ENCODE measurements at regions not wholly inside any gene's neighbourhood (a gene's known extent, or its start where the extent isn't known, plus 50 kb on each side); places are given as distances from the start of the nearest gene placed in this dataset.

DNA sequence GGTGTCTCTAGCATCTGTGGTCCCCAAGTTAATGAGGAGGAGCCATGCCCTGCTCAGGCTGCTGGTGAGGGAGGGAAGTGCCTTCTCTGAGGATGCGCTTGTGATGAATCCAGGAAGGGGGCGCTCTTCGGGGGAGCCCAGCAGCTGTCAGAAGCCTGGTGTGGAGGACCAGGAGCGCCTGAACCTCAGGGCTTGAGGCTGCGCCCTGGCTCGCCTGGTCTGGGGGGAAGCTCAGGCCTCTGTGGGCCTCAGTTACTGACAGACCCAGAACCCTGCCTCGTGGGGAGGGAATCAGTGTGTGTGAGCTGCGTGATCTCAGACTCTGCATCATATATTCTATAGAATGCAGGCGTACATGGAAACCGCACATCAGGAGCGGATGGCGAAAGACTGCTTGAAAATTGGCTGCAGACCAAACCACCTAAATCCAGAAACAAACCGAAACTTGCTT, 126.1 kb downstream of the SEC14L1 start:
- no peak for DNase-seq (ENCODE audit: extremely low read depth, low read depth)

DNA sequence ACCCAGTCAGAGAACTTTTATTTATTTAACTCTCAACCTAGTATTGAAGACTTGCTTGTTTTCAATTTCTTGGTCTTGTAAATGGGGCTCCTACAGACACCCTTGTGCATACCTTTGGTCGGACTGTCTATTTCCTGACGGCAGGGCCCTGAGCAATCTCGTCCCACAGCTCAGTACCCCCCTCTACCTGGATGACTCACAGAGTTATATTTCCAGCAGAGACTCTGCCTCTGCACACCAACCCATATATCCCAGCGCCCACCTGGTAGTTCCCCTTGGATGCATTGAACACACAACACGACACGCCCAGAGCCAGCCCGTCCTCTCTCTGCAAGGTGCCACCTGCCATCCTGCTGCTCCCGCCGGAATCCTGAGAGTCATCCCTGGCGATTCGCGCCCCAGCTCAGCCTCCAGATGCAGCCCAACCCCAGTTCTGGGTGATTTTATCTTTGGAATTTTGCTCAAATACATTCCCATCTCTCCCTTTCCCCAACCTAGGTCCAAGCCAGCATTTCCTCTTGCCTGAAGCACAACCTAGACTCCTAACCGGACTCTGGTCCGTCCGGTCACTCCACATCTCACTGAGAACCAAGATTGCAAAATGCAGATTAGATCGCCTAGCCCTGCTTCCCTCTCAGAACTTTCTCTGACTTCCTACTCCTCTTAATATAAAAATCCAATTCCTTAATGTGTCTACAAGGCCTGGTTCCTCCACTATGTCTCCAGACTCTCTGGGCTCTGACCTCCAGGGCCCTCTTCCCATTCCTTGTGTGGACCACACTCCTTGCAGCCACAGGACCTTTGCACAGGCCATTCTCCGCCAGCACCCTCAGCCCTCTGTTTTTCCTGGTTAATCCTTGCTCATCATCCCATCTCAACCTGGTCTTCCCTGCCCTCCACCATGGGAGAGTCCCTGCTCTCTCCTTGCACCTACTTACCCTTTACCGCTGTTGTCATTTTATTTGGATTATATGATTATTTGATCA, 129.2 kb downstream of the SEC14L1 start:
- no peak for DNase-seq (ENCODE audit: extremely low read depth, low read depth)

DNA sequence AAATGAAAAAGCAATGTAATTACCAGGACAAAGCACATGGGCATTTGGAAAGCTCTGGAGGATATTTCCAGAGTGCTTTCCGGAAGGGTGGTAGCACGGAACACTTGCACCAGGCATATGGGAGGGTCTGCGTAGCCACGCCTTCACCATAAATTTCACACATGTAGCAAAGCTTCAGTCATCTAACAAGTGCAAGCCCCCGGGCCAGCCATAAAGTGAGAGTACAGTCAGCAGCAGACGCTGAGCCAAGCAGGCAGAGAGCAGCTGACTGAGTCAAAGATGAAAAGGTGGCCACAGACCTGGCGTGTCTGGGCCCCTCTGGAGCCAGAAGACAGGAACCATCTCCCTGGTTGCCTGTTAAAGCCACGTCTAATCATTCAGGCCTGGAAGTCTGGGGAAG, 130.6 kb downstream of the SEC14L1 start:
- DNase-seq (ENCODE audit: extremely low read depth, low read depth) = no peak

DNA sequence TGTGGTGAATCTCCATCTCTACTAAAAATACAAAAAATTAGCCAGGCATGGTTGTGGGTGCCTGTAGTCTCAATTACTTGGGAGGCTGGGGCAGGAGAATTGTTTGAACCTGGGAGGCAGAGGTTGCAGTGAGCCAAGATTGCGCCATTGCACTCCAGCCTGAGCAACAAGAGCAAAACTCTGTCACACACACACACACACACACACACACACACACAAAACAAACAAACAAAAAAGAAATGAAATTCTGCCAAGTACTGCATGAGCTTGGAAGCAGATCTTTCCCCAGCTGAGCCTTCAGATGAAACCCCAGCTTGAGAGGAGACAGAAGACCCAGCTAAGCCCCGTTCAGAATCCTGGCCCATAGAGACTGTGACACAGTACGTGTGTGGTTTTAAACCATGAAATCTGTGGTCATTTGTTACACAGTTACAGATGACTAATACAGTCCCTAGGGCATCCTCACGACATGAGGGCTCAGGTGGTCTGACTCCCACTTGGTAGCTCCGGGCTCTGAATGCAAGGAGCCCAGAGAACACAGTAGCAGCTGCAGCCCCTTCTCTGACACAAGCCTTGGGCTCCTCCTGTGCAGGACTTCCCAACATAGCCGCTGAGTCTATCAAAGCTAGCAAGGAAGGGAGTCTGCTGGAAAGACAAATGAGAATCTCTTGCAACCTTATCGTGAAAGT, 132.8 kb downstream of the SEC14L1 start:
- no peak for DNase-seq (ENCODE audit: extremely low read depth, low read depth)

DNA sequence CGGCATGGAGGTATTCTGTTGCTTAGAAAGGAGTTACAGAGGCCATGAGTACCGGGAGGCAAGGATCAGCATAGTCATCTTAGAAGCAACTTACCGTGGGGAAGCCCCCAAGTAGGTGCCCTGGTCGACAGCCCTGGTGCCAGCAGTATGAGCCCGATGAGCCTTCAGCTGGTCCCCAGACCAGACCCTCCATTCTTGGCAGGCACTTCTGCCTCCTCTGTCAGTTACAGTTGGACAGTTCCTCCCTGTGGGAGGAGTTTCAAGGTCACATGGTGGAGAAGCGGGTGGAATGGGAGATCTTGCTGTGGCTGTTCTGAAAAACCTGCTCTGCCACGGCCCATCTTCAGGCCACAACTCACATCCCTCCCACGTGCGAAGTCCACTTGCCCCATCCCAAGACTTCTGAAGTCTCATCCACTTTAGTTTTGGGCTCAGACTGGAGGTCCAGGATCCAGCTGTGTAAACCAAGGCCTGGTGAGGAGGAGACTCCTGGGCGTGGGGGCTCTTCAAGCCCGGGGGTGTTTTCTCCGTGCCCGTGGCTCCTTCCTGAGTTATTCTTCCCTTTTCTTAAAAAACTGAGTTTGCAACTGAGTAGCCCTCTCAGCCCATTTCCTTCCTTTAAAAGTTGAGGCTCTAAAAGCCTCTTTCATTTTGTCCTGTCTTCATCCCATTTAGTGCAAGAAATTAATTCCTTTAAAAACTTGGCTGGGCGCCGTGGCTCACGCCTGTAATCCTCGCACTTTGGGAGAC, 133.5 kb downstream of the SEC14L1 start:
- DNase-seq (ENCODE audit: extremely low read depth, low read depth) = no peak

DNA sequence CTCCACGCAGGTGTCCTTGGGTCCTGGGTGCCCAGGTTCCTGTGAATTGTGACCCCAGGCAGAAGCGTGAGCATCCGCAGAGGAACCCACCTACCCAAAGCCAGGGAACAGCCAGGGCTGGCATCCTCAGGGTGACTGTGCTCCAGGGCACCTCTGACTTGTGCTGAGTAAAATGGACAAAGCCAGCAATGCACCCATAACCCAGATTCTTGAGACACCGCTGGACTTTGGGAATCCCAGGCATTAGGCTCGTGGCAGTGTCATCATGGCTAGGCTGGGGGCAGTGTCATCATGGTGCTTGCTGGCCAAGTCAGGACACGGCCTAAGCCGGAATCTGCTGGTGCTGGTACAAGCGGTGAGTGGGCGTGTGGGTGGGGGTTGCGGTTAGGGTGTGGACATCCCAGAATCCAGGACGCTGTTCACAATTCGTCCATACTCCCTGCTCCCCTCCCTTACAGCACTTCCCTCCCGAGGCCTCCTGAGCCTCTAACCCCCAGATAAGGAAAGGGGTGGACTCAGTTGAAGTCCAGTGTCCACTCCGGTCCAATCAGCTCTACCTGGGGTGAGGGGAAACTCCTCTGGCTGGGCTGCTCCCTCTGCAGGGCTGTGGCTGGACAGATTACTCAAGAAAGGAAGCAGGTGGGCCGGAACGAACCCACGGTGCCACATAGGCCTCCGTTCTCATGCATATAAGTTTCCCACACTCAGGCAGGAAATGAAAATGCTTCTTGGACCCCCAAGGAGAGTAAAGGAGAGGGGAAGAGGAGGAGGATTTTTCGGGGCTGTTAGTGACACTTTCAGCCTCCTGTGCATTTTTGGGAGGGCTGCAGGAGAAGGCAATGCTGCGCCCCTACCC, 138.9 kb downstream of the SEC14L1 start:
- DNase-seq (ENCODE audit: extremely low read depth, low read depth) = no peak

DNA sequence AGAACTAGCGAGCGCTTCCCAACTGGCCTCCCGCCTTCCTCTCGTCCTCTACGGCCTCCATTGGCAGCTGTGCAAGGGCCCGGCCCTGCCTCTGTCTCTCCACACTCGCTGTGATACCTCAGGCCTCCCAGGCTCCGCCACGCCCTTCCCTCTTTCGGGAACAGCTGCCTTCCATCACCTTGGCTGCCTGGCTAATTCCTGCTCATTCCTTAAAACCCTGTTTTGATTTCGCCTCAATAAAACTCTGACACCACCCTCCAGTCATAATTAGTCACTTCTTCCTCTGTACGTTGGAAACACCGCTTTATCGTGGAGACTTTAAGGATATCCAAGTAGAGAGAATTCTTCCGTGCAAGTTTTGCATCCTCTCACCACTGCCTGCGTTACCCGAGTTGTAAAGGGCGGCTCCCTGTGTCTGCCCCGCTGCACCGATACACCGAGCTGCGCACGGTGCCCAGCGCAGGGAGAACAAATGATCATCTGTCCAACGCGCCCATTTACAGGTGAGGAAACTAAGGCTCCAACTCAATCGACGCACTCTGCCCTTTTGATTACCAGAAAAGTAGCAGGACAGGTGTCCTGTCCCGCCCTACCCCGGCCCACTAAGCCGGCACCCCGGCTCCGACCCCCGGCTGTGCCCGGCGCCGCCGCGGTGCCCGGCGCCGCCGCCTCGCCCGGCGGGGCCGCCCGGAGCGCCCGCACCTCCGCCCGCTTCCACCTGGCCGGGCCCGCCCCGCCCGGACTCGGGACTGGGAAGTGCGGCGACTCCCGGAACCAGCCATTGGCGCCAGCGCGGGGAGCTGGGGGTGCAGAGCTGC, 139.7 kb downstream of the SEC14L1 start:
- DNase-seq (ENCODE audit: extremely low read depth, low read depth) = no peak

DNA sequence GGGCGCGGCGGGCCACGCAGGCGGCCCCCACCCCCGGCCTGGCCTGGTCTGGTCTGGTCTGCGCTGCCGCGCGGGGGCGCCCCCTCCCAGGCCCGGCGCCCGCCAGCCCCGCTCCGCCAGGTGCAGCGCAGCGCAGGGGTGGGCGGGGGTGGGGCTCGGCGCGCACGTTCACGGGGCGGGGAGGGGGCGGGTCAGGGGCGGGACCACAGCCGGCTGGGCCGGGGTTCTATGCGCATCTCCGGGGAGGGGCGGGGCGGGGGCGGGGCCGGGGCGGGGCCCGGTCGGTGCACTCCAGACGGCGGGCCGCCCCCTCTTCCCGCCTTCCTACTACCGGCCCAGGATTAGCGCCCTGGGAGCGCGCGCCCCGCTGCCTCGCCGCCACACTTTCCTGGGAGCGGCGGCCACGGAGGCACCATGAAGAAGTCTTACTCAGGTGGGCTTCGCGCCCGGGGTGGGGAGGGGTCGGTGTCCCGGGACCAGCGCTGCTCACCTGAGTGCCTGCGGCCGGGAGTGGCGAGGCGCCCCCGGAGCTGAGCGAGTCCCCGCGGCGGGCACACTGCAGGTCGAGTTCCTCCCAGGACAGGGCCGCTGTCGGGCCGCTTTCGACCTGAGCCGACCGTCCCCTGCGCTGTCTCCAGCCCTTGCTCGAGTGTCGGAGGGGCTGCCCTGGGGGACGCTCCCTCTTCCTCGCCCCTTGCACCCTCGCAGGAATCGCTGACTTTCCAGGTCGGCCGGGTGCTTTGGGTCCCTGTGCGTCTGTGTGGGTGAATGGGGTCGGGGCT, 140.5 kb downstream of the SEC14L1 start:
- peak; percentile 51 for DNase-seq (ENCODE audit: extremely low read depth, low read depth)

DNA sequence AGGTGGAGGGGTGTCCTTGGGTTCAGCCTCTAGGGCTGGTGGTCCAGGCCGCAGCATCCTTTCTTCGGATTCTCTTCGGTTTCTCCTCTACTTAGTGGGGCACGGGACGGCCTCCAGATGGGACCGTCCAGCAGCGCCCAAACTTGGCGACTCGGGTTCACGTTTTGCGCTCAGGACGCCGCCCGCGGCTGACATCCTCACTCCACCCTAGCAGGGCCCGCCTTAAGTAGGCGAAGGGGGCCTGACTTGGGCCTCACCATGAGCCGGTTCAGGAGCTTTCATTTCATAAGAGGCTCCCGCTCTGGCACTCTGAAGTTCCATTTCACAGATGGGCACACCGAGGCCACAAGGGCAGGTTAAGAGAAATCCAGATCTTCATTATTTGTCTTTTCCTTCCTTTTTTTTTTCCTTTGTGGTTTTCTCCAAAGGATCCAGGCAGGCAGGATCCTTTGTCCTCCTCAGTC, 141.2 kb downstream of the SEC14L1 start:
- no peak for DNase-seq (ENCODE audit: extremely low read depth, low read depth)

DNA sequence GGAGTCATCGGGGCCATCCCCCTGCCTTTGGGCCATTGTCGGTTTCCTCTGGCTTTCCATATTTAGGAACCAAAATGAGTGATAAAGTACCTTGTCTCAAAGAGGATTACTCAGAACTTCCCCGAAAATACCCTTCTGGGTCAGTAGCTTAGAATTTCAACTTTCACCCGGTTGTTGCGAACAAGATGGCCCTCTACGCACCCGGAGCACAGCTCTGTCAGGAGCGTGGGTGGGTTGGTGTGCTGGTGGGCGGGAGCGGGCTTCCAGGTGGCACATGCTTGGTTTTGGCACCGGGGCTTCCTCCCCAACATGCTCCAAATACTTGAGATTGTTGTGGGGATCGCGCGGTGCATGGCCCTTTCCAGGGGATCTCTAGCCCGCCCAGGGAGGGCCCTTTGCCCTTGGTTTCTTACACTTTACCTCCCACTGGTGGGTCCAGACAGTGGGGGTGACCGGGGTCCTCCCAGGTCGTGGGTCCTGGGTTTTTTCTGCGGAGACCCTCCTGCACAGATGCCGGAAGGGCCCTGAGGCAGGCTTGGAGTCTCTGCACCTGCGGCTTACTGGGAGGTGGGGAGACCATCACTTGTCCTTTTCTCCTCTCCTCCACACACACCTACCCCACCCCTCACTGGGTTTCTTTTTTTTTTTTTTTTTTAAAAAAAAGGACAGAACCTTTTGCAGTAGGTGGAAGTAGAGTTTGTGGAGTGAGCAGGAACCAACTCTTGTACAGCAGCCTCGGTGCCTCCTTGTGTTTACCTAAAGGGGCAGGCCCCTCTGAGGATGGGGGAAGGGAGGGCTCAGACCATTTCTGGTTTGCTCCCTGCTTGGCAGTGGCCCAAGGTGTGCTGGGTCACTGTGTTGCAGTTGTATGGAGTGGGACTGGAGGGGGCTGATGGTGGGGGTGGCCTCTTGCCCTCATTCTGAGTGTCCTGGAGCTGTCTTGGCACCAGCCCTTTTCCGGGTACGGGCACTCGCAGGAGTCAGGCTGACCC, 142.1 kb downstream of the SEC14L1 start:
- no peak for DNase-seq (ENCODE audit: extremely low read depth, low read depth)

DNA sequence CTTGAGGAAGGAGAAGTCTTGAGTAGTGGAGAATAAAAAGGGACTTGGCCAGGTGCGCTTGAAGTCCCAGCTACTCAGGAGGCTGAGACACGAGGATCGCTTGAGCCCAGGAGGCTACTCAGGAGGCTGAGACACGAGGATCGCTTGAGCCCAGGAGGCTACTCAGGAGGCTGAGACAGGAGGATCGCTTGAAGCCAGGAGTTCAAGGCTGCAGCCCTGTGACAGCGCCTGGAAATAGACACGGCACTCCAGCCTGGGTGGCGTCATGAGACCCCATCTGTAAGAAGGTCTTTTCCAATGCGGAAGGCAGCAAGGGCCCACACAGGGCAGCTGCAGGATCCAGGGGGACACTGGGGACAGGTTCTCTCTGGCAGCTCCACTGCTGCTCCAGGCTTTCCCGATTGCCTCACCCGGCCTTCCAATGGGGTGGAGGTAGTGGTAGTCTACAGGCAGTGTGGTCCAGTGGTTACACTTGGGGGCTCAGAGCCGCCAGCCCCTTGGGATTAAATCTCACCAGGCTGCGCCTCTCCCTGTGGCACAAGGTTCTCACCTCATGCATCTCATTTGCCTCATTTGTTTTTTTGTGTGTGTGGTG, 143.4 kb downstream of the SEC14L1 start:
- DNase-seq (ENCODE audit: extremely low read depth, low read depth) = no peak

DNA sequence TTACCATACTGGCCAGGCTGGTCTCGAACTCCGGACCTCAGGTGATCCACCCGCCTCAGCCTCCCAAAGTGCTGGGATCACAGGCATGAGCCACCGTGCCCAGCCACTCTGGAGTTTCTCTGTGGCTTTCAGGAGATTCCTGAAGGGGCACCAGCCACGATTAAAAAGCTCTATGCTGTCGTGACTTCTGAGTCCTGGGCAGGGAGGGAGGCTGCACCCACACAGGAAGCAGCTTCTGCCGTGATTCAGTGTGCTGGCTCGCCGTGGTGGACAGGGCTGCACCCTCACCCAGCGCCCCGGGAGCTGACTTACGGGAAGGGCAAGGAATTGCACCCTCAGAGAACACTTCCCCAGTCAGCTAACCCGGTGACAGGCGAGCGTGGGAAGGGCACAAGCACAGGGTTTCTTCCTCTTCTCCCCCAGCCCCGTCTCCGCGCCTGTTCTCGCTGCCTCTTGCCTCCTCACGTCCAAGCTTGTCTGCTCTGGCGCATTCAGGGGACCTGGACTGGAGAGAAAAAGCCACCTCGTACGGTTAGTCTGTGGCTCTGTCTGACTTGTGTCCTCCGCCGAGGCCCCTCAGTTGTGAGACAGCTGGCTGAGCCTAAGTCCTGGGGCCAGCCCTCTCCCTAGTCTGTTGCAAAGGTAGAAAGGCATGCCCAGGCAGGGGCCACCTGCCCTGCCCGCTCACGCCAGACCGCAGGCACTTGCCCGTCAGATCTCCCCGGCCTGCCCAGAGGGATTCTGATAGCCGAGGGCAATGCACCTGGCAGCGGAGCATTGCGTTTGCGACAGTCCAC, 145.0 kb downstream of the SEC14L1 start:
- DNase-seq (ENCODE audit: extremely low read depth, low read depth) = peak; percentile 82

DNA sequence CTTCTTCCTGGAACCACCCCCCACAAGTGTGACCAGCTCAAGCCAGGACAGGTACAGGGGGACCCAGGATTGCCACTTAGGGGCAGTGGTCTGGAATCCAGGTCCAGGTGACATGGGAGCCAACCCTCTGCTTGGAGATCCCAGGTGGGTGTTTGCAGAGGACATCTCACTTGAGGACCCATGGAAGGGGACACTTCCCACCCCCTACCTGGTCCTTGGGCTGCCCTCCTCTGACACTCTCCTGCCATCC, 145.5 kb downstream of the SEC14L1 start:
- no peak for DNase-seq (ENCODE audit: extremely low read depth, low read depth)

DNA sequence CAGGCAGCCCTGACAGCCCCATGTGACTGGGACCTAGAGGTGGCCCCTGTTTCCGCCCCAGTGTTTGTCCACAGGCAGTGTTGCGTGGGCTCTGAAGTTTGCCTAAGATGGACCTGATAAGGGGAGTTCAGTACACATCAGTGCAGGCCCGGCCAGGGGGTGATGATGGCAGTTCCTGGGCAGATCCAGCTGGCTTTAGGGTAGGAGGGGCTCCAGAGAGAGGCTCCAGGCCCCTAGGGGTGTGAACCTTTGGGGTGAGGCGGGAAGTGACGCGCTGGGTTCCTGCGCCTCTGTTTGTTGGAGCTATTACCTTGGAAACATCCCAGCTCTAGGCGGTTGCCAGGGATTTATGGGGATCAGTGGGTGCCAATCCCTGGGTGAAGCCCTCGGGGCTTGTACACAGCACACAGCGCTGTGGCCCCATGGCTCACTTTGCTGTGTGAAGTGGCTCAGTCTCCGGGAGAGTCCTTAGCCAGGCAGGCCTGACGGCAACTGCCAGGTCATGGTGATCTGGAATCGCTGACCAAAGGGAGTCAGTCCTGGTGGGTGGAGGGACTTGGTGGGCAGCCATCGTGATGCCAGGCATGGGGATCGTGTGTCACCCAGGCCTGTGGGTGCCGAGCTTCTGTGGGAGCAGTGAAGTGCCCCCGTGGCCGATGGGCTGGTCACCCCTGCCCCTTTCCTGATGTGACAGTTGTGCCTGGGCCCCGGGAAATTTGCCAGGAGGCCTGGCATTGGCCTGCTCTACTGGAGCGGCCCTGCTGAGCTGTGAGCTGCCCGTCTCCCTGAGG, 146.1 kb downstream of the SEC14L1 start:
- peak; percentile 97 for DNase-seq (ENCODE audit: extremely low read depth, low read depth)

DNA sequence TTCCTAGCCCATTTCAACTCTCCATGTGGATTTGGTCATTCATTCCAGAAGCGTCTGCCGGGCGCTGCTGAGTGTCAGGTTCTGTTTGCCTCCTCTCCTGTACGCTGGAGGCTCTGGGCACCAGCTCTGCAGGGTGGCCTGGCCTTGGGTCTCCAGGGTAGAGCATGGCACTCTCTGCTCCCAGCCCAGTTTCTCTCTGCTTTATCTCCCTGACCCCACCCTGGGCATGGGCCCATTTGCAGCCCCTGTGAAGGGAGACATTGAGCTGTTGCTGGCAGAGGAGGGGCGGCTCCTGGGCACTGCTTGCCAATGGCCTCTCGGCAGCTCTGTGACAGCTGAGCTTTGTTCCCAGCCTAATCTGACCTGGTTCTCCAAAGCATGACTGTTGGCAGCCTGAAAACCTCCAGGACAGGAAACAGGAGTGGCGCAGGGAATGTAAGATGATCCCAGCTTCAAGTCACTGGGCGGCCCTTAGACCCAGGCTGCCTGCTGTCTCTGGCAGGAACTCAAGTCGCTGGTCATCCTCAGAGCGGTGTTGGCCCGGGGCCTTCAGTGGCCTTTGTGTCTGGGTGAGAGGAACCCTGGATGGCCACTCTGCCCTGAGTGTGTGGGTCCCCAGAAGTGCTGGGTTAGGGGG, 146.8 kb downstream of the SEC14L1 start:
- DNase-seq (ENCODE audit: extremely low read depth, low read depth) = peak; percentile 90

Measured in NCI-H460 (cell line).